ENCODE measurements at regions not wholly inside any gene's neighbourhood (a gene's known extent, or its start where the extent isn't known, plus 50 kb on each side); places are given as distances from the start of the nearest gene placed in this dataset.

GRCh38 chr11:123253223-123253622 lies 58.2 kb upstream of the CLMP start:
- no peak for DNase-seq

- peak; percentile 10 for DNase-seq
Observed at GRCh38 chr11:123251657-123252344, 56.8 kb upstream of the CLMP start.

- DNase-seq = no peak
Observed at GRCh38 chr11:123250892-123251656, 56.0 kb upstream of the CLMP start.

GRCh38 chr11:123249354-123249753 lies 54.3 kb upstream of the CLMP start:
- DNase-seq = no peak

GRCh38 chr11:123247813-123248379 lies 52.8 kb upstream of the CLMP start:
- no peak for DNase-seq

GRCh38 chr11:123247496-123247799 lies 52.4 kb upstream of the CLMP start:
- DNase-seq = no peak

- peak; percentile 78 for DNase-seq
Observed at GRCh38 chr11:123246749-123247495, 51.9 kb upstream of the CLMP start.

- no peak for DNase-seq
Observed at GRCh38 chr11:123245567-123245966, 50.5 kb upstream of the CLMP start.
